SK-N-MC (cell line): ENCODE measurements at regions not wholly inside any gene's neighbourhood (a gene's known extent, or its start where the extent isn't known, plus 50 kb on each side); places are given as distances from the start of the nearest gene placed in this dataset.

ENCODE experiments used
- DNase-seq: peaks from one replicate; pipeline ENCODE4 v3.0.0-alpha.2; 2011; ENCODE audit warnings: low read depth, low spot score
- H3K27ac ChIP-seq: fragments of 200-600 bp; sonication (generic); 2 replicates; pipeline ENCODE4 v1.5.1; 2016; ENCODE audit warnings: mixed run types
- H3K36me3 ChIP-seq: fragments of 200-600 bp; sonication (generic); 2 replicates; pipeline ENCODE4 v1.6.1; 2017; ENCODE audit warnings: antibody characterized with exemption, low read length, mixed read lengths; ENCODE audit not compliant: insufficient read depth
- H3K4me3 ChIP-seq: fragments of 200-600 bp; sonication (generic); 2 replicates; pipeline ENCODE4 v1.5.1; 2016
- H3K9ac ChIP-seq: fragments of 200-600 bp; sonication (generic); 2 replicates; pipeline ENCODE4 v1.8.0; 2017; ENCODE audit warnings: mixed run types, mixed read lengths; ENCODE audit not compliant: insufficient read length
- H3K9me3 ChIP-seq: fragments of 200-600 bp; sonication (generic); 2 replicates; pipeline ENCODE4 v1.6.1; 2017; ENCODE audit warnings: low read depth, mild to moderate bottlenecking, antibody characterized with exemption, low read length, moderate library complexity, mixed read lengths
- EZH2 ChIP-seq: fragments of 200-600 bp; sonication (generic); IDR thresholded peaks from one replicate; pipeline ENCODE4 v1.6.1; 2017; ENCODE audit warnings: antibody characterized with exemption
- FOXP2 ChIP-seq: optimal IDR thresholded peaks from 2 replicates; pipeline ENCODE3; 2011; ENCODE audit warnings: mild to moderate bottlenecking, moderate library complexity; ENCODE audit not compliant: insufficient read depth; ENCODE audit errors: extremely low read length, control extremely low read depth
- POLR2AphosphoS5 ChIP-seq: IDR thresholded peaks from 2 replicates; pipeline ENCODE4 v1.6.1; 2012; ENCODE audit warnings: mild to moderate bottlenecking, low read depth, low read length, borderline replicate concordance

DNA sequence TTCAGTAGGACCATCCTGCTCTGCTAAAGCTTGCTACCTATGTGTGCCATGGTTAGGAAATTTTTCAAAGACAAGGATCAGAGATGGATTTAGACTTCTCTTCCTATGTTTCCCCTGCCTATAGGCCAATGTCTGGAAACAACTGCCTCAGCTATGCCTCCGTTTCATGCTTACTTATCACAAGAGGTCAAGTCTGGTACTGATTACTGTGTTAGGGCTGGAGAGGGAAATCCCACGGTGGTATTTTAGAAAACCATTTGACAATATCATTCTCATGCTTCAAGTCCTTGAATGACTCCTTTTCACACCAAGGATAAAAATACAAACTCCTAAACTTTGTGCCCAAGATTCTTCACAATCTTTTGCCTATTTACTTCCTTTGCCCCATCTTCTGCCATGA lies 484.3 kb downstream of the DHX35 start:
- Histone ChIP-seq H3K9me3 (no peaks in the 10 kb centered on the region), H3K36me3 (no peaks in the 10 kb centered on the region), H3K4me3 (no peak overlapping the region), H3K27ac (no peak overlapping the region), H3K9ac (no peak overlapping the region)
- TF ChIP-seq FOXP2 (no peak), EZH2 (no peak), POLR2AphosphoS5 (no peak)
- DNase-seq: no peak

DNA sequence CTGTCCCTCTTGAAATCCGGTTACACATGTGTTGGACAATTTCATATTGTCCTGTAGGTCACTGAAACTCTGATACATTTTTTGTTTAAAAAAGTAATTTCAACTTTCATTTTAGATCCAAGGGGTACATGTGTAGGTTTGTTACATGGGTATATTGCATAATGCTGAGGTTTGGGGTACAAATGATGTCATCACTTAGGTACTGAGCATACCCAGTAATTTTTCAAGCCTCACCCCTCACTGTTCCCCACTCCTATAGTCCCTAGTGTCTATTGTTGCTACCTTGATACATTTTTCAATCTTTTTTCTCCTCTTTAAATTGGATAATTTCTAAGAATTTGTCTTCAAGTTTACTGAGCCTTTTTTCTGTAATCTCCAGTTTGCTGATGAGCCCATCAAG lies 483.0 kb downstream of the DHX35 start:
- Histone ChIP-seq H3K36me3 (no peaks in the 10 kb centered on the region), H3K9ac (no peak overlapping the region), H3K9me3 (no peaks in the 10 kb centered on the region), H3K4me3 (no peak overlapping the region), H3K27ac (no peak overlapping the region)
- no peak for DNase-seq
- TF ChIP-seq EZH2 (no peak), FOXP2 (no peak), POLR2AphosphoS5 (no peak)

DNA sequence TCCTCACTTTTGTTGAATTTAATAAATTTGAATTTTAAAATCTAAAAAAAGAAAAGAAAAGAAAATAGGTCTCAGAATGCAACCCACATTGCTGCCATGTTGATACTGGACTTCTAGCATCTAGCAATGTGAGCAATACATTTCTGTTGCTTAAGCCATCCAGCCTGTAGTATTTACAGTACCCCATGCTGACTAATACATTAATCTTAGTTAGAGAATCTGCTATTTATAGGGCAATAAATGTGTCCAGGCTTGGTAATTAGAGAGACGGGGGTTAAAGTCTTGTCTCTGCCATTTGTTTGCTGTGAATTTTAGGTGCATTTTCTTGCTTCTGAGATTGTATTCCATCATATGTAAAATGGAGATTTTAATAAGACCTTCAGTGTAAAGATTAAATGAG lies 471.3 kb downstream of the DHX35 start:
- no peaks in the 10 kb centered on the region for H3K36me3 ChIP-seq
- H3K9me3 ChIP-seq: no peaks in the 10 kb centered on the region
- DNase-seq: no peak
- no peak overlapping the region for H3K27ac ChIP-seq
- no peak overlapping the region for H3K4me3 ChIP-seq
- TF ChIP-seq FOXP2 (no peak), EZH2 (no peak), POLR2AphosphoS5 (no peak)
- no peak overlapping the region for H3K9ac ChIP-seq

DNA sequence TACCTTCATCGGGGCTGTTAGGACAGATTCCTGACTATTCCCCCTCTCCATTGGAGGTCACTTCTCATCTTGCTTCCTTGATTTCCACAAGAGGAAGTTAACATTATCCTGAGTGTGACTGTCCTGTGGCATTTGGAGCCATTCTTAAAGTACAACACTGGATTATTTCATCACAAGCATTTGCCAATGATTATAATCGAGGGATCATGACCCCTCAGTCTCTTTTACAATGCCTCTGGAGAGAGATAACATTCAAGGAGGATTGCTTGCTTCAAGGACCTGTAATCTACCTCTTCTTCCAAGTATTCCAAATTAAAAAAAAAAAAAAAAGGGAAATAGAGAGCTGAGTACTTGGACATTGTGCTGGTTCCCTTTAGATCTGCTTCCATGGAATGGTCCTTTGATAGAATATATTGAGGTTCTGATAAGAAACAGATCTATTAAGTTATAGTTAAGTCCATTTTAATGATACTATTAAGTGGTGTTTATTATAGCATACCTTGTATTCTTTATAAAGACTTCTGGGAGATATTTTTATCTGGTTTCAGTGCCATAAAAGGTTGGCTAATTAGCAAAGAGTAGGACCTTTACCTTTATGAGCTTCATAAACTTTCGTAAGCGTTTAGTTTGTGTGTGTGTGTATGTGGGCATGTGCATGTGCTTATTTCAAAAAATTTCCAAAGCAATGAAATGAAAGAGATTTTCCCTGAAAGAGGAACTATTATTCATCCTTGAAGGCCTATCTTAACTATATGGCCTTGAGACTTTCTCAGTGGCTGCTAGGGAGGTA lies 469.1 kb downstream of the DHX35 start:
- no peak for TF ChIP-seq POLR2AphosphoS5
- TF ChIP-seq FOXP2: no peak
- TF ChIP-seq EZH2: no peak
- H3K36me3 ChIP-seq: no peaks in the 10 kb centered on the region
- DNase-seq: no peak
- H3K27ac ChIP-seq: no peak overlapping the region
- H3K4me3 ChIP-seq: no peak overlapping the region
- no peak overlapping the region for H3K9ac ChIP-seq
- no peaks in the 10 kb centered on the region for H3K9me3 ChIP-seq

DNA sequence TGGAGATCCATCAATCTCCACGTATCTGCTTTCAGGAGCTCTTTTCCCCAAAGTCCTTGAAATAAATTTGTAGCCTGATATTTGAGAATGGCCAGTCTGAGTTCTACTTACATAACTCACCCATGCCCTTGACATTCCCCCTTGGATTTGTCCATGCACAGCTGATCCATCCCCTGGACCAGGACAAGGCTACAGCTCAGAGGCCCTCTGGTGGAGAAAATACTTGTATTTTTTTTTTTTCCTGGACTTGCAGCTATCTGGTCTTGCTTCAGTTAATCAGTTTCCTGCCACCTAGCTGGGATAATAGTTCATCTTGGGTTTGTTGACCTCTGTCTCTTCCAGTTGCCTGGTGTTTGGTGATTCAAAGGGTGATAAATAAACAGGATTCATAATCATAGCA lies 467.6 kb downstream of the DHX35 start:
- no peak overlapping the region for H3K9ac ChIP-seq
- H3K27ac ChIP-seq: no peak overlapping the region
- no peaks in the 10 kb centered on the region for H3K9me3 ChIP-seq
- no peak for DNase-seq
- H3K4me3 ChIP-seq: no peak overlapping the region
- H3K36me3 ChIP-seq: no peaks in the 10 kb centered on the region
- TF ChIP-seq EZH2: no peak
- no peak for TF ChIP-seq POLR2AphosphoS5
- no peak for TF ChIP-seq FOXP2

DNA sequence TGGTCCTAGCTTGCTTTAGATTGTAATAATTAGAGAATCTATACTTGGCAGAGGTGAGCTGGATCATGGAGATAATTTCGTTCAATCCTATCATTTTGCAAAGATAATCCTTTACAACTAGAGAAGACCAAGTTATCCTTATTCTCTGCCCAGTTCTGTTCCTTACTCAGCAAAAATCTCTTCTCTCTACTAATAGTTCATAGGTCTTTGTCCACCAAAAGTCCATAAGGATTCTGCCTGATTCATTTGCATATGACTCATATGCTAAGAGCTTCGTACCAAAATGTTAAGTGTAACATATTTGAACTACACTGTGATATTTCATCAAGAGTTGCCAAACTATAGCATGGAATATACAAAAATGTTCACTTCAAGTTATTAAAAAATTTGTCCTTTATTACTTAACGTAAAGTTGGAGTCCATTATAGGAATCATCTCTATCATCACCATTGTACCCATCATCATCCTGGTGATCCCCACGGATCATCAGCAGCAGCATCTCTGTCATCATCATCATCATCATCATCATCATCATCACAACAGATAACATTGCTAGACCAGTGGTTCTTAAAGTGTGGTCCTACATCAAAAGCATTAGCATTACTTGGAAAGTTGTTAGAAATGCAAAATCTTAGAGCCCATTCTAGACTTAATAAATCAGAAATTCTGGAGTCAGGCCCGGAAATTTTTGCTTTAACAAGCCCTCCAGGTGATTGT lies 463.0 kb downstream of the DHX35 start:
- Histone ChIP-seq H3K9me3 (no peaks in the 10 kb centered on the region), H3K9ac (no peak overlapping the region), H3K4me3 (no peak overlapping the region), H3K36me3 (no peaks in the 10 kb centered on the region), H3K27ac (no peak overlapping the region)
- TF ChIP-seq POLR2AphosphoS5 (no peak), FOXP2 (no peak), EZH2 (no peak)
- DNase-seq: no peak

DNA sequence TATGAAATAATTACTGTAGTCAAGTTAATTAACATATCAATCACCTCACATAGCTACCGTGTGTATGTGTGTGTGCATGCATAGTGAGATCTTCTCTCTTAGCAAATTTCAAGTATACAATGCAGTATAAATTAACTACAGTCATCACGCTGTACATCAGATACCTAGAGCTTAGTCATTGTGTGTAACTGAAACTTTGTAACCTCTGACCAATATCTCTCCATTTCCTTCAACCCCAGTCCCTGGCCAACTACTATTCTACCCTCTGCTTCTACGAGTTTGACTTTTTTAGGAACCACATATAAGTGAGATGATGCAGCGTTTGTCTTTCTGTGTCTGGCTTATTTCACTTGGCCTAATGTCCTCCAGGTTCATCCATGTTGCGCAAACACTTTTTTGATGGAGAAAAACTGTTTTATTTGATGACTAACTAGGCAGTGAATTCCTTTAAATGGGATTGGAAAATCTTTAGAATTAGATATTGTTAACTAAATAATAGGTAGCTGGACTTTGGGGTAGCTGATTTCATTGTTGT lies 459.5 kb downstream of the DHX35 start:
- H3K36me3 ChIP-seq: no peaks in the 10 kb centered on the region
- no peak for TF ChIP-seq FOXP2
- no peak for TF ChIP-seq EZH2
- no peak for TF ChIP-seq POLR2AphosphoS5
- no peaks in the 10 kb centered on the region for H3K9me3 ChIP-seq
- no peak overlapping the region for H3K4me3 ChIP-seq
- H3K9ac ChIP-seq: no peak overlapping the region
- DNase-seq: no peak
- no peak overlapping the region for H3K27ac ChIP-seq

DNA sequence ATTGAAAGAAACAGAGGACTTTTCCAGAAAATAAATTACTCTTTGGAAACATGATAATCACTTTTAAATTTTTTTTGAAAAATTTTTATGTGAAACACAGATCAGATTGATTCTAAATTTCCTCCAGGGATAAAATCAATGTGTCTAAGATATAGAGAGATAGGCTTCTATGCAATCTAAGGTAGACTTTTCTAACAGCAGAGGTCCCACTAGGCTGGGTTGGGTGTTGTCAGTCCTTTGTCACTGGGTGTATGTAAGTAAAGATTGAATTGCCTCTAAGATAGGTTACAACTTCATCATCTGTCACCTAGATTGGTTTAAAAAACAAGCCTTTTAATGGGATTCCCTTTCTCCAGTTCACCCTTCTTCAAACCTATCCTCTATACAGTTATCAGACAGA lies 449.9 kb downstream of the DHX35 start:
- H3K4me3 ChIP-seq: no peak overlapping the region
- TF ChIP-seq EZH2 (no peak), POLR2AphosphoS5 (no peak)
- H3K9ac ChIP-seq: no peak overlapping the region
- no peaks in the 10 kb centered on the region for H3K36me3 ChIP-seq
- no peaks in the 10 kb centered on the region for H3K9me3 ChIP-seq
- no peak overlapping the region for H3K27ac ChIP-seq
- no peak for DNase-seq

DNA sequence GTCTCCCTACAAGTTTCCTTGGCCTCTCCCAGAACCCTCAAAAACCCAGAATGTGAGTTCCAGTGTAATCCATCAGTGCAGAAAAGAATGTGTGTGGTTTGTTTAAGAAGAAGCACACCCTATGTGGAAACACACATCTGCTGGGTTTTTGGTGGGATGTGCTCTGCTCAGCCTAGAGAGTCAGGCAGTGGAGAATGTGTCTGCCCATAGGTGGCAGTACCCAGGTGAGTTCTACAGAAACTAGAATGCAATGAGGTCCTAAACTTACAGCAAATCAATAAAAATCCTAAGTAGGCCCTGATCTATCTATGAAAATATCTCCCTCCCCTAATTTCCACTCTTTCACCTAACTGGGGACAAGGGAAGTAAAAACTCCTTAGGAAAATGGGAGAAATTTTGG lies 437.3 kb downstream of the DHX35 start:
- H3K27ac ChIP-seq: no peak overlapping the region
- H3K36me3 ChIP-seq: no peaks in the 10 kb centered on the region
- no peak for DNase-seq
- no peak overlapping the region for H3K4me3 ChIP-seq
- H3K9me3 ChIP-seq: no peaks in the 10 kb centered on the region
- no peak for TF ChIP-seq POLR2AphosphoS5
- no peak for TF ChIP-seq FOXP2
- TF ChIP-seq EZH2: no peak
- H3K9ac ChIP-seq: no peak overlapping the region
